ENCODE measurements at regions not wholly inside any gene's neighbourhood (a gene's known extent, or its start where the extent isn't known, plus 50 kb on each side); places are given as distances from the start of the nearest gene placed in this dataset.

GRCh38 chr5:121706686-121707085, 145.0 kb upstream of the FTMT start:
- TF ChIP-seq POLR2A (IDR thresholded peaks at IDR 0.05) (no peak), CTCF (IDR thresholded peaks at IDR 0.05) (no peak), POLR2AphosphoS5 (IDR thresholded peaks at IDR 0.05) (no peak)
